Tibial artery (tissue), 4 donors: ENCODE measurements at regions not wholly inside any gene's neighbourhood (a gene's known extent, or its start where the extent isn't known, plus 50 kb on each side); places are given as distances from the start of the nearest gene placed in this dataset.
"Not testable (repeated sequence)": the region's sequence is repeated elsewhere in the genome, so short reads cannot be mapped to it uniquely, and the experiment has no call there.

Source experiments
- DNase-seq, 2 donors: peaks; one replicate each; pipeline ENCODE4 v3.0.0-alpha.2; 2019
- H3K27ac ChIP-seq, 2 donors: fragments of 200-600 bp; sonication (generic) in 1 of 2; 1 replicate in 1 of 2; 2 replicates in 1 of 2; pipeline ENCODE4 v1.5.1; 2018 to 2019; ENCODE audit warnings: mild to moderate bottlenecking in 1 of 2
- H3K27me3 ChIP-seq, 2 donors: fragments of 200-600 bp; sonication (generic) in 1 of 2; one replicate each; pipeline versions ENCODE4 v1.5.1 to v1.6.0; 2016 to 2019
- H3K36me3 ChIP-seq, 3 donors: fragments of 200-600 bp; sonication (generic) in 2 of 3; one replicate each; pipeline ENCODE4 v1.5.1; 2016 to 2019; ENCODE audit warnings: mild to moderate bottlenecking in 2 of 3
- H3K4me1 ChIP-seq, 4 donors: fragments of 200-600 bp; sonication (generic) in 2 of 4; 1 replicate in 3 of 4; 2 replicates in 1 of 4; pipeline ENCODE4 v1.5.1; 2016 to 2019
- H3K4me3 ChIP-seq, 2 donors: fragments of 200-600 bp; sonication (generic) in 1 of 2; 1 replicate in 1 of 2; 2 replicates in 1 of 2; pipeline ENCODE4 v1.5.1; 2018 to 2019; ENCODE audit warnings: mild to moderate bottlenecking in 2 of 2
- H3K9me3 ChIP-seq, 3 donors: fragments of 200-600 bp; sonication (generic) in 1 of 3; one replicate each; pipeline ENCODE4 v1.5.1; 2016 to 2019
- intact Hi-C: fragments of 100-400 bp; cut with DNase I; formaldehyde crosslinking; loops from one replicate; pipeline ENCODE4 v1.15.0; 2023; ENCODE audit warnings: low total_unique reads
- TF ChIP-seq, protein P1 (sequence below), 2 experiments: fragments of 200-600 bp in 1 of 2; fragments of 450-650 bp in 1 of 2; IDR thresholded peaks; one replicate each; pipeline ENCODE4 v1.5.1; 2017 to 2019; ENCODE audit warnings: antibody characterized with exemption in 2 of 2, mild to moderate bottlenecking in 1 of 2, moderate library complexity in 1 of 2

GRCh38 chr2:204156456-204156855 lies 219.9 kb downstream of the ICOS start:
- H3K4me1 ChIP-seq = peaks cover 0 to 10% (median 3%) of the 10 kb centered on the region in 4 donors
- DNase-seq = no peak
- H3K27ac ChIP-seq = no peak overlapping the region
- no peak overlapping the region for H3K4me3 ChIP-seq
- intact Hi-C loops = no loop called here
- TF ChIP-seq, protein P1, sequence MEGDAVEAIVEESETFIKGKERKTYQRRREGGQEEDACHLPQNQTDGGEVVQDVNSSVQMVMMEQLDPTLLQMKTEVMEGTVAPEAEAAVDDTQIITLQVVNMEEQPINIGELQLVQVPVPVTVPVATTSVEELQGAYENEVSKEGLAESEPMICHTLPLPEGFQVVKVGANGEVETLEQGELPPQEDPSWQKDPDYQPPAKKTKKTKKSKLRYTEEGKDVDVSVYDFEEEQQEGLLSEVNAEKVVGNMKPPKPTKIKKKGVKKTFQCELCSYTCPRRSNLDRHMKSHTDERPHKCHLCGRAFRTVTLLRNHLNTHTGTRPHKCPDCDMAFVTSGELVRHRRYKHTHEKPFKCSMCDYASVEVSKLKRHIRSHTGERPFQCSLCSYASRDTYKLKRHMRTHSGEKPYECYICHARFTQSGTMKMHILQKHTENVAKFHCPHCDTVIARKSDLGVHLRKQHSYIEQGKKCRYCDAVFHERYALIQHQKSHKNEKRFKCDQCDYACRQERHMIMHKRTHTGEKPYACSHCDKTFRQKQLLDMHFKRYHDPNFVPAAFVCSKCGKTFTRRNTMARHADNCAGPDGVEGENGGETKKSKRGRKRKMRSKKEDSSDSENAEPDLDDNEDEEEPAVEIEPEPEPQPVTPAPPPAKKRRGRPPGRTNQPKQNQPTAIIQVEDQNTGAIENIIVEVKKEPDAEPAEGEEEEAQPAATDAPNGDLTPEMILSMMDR (IDR thresholded peaks at IDR 0.05) = no peak
- H3K36me3 ChIP-seq = no peaks in the 10 kb centered on the region
- H3K27me3 ChIP-seq = no peaks in the 10 kb centered on the region
- no peaks in the 10 kb centered on the region for H3K9me3 ChIP-seq

GRCh38 chr2:204157684-204158083 lies 221.1 kb downstream of the ICOS start:
- H3K4me3 ChIP-seq = no peak overlapping the region
- no peaks in the 10 kb centered on the region for H3K36me3 ChIP-seq
- no peak overlapping the region for H3K27ac ChIP-seq
- H3K9me3 ChIP-seq = no peaks in the 10 kb centered on the region
- intact Hi-C loops = no loop called here
- H3K27me3 ChIP-seq = no peaks in the 10 kb centered on the region
- peaks cover 0 to 5% (median under 1%) of the 10 kb centered on the region in 4 donors for H3K4me1 ChIP-seq
- no peak for DNase-seq
- TF ChIP-seq, protein P1 (IDR thresholded peaks at IDR 0.05) = no peak

DNA sequence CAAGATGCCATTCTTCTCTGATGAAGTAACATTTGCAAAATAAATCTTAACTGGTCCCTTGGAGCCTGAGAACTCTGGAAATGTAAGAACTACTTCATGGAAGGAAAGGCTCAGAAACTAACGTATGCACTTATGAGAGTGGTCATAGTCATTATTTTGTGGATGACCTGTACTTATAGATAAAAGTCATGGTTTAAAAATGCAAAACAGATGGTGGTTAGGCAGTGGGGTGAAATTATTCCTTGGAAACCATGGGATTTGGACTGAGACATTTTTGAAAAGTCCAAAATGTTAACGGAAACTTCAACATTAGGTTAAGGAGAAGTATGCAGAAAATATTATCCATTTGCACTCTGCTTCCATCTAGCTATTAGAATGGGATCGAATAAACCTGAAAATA lies 223.0 kb downstream of the ICOS start:
- H3K4me3 ChIP-seq = no peak overlapping the region
- H3K4me1 ChIP-seq = no peaks in the 10 kb centered on the region
- no peaks in the 10 kb centered on the region for H3K9me3 ChIP-seq
- no peak overlapping the region for H3K27ac ChIP-seq
- no peak for DNase-seq
- TF ChIP-seq, protein P1 (IDR thresholded peaks at IDR 0.05) = no peak
- intact Hi-C loops = no loop called here
- H3K36me3 ChIP-seq = no peaks in the 10 kb centered on the region
- no peaks in the 10 kb centered on the region for H3K27me3 ChIP-seq

DNA sequence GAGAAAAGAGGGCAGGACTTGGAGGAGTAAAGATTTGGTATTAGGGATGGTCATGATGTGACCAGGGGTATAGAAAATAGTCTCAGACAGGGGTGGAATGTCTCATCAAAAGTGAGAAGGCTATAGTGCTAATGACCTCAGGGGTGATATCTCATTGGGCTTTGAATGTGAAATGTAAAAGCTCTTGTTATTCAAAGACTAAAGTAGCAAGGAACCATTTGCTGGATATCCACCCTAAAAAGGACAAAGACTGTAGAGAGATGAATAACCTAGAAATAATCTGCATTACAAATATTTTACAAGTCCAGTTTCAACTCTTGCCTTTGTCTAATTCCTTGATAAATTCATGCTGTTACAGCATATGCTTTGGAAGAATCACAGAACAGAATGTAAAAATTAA lies 224.4 kb downstream of the ICOS start:
- H3K27ac ChIP-seq = no peak overlapping the region
- H3K4me3 ChIP-seq = no peak overlapping the region
- H3K4me1 ChIP-seq = no peaks in the 10 kb centered on the region
- H3K9me3 ChIP-seq = no peaks in the 10 kb centered on the region
- H3K27me3 ChIP-seq = no peaks in the 10 kb centered on the region
- intact Hi-C loops = no loop called here
- DNase-seq = no peak
- H3K36me3 ChIP-seq = no peaks in the 10 kb centered on the region
- TF ChIP-seq, protein P1 (IDR thresholded peaks at IDR 0.05) = no peak

GRCh38 chr2:204161886-204162285 lies 225.3 kb downstream of the ICOS start:
- TF ChIP-seq, protein P1 (IDR thresholded peaks at IDR 0.05) = no peak
- no peak for DNase-seq

DNA sequence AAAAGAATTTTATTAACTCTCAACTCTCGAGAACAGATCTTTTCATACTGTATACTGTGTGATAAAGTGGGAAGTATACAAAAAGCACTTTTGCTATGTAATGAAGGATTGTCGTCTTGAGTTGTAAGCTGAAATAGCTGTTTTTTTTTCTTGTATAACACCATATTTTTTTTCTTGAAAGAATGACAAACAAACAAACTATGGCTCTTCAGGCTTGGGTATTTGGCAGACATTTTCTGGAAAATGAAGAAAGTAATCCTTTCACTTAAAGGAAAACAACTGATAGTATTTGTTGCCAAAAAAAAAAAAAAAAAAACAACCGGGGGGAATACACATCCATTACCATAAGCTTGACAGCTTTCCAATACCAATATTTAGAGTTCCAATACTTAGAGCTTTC lies 230.4 kb downstream of the ICOS start:
- no peak overlapping the region for H3K4me3 ChIP-seq
- no peak overlapping the region for H3K27ac ChIP-seq
- no peaks in the 10 kb centered on the region for H3K27me3 ChIP-seq
- no peaks in the 10 kb centered on the region for H3K4me1 ChIP-seq
- intact Hi-C loops = no loop called here
- DNase-seq = no peak
- no peaks in the 10 kb centered on the region for H3K9me3 ChIP-seq
- TF ChIP-seq, protein P1 (IDR thresholded peaks at IDR 0.05) = no peak
- H3K36me3 ChIP-seq = no peaks in the 10 kb centered on the region

More at GRCh38 chr2:204161886-204162285, 225.3 kb downstream of the ICOS start:
- intact Hi-C loops = no loop called here
- Histone ChIP-seq H3K4me1 (no peaks in the 10 kb centered on the region), H3K4me3 (no peak overlapping the region), H3K27ac (no peak overlapping the region), H3K27me3 (no peaks in the 10 kb centered on the region), H3K36me3 (no peaks in the 10 kb centered on the region), H3K9me3 (no peaks in the 10 kb centered on the region)

- H3K9me3 ChIP-seq, H3K27me3 ChIP-seq, intact Hi-C loops: not testable (repeated sequence)
These were observed 231.1 kb downstream of the ICOS start for GRCh38 chr2:204167670-204168069.

More at GRCh38 chr2:204167670-204168069, 231.1 kb downstream of the ICOS start:
- not testable (repeated sequence) for DNase-seq, H3K4me1 ChIP-seq, H3K4me3 ChIP-seq, H3K27ac ChIP-seq, H3K36me3 ChIP-seq
